Natural killer cell (primary cell): ENCODE measurements at regions not wholly inside any gene's neighbourhood (a gene's known extent, or its start where the extent isn't known, plus 50 kb on each side); places are given as distances from the start of the nearest gene placed in this dataset.

Experiments used
- ATAC-seq, 3 donors: fragments of 150-1000 bp in 2 of 3; fragments of 200-7000 bp in 1 of 3; cut with Tn5 transposase; 1 replicate in 1 of 3; 2 replicates in 2 of 3; pipeline ENCODE4 v1.10.0; 2021; ENCODE audit warnings: mild to moderate bottlenecking in 2 of 3, moderate library complexity in 2 of 3
- DNase-seq, 2 donors: peaks; one replicate each; pipeline versions ENCODE4 v3.0.0 to v3.0.0-alpha.2; 2013 to 2021; ENCODE audit warnings: mixed read lengths in 1 of 2
- H3K27ac ChIP-seq: one replicate; pipeline ENCODE4 v1.5.1; 2013; ENCODE audit warnings: mild to moderate bottlenecking, low read length
- H3K27me3 ChIP-seq: one replicate; pipeline ENCODE4 v1.6.1; 2013; ENCODE audit warnings: low read length; ENCODE audit not compliant: control insufficient read depth, insufficient read depth
- H3K36me3 ChIP-seq: one replicate; pipeline ENCODE4 v1.6.1; 2013; ENCODE audit warnings: low read length; ENCODE audit not compliant: control insufficient read depth, insufficient read depth
- H3K4me1 ChIP-seq: one replicate; pipeline ENCODE4 v1.6.1; 2013; ENCODE audit warnings: low read length; ENCODE audit not compliant: control insufficient read depth, insufficient read depth
- H3K4me3 ChIP-seq: one replicate; pipeline ENCODE4 v1.5.1; 2013; ENCODE audit warnings: low read length
- H3K9me3 ChIP-seq: one replicate; pipeline ENCODE4 v1.6.1; 2013; ENCODE audit warnings: low read length; ENCODE audit not compliant: control insufficient read depth, insufficient read depth
- H3K27ac Mint-ChIP-seq, 2 donors: one replicate each; pipeline ENCODE4 v1.8.0; 2022; ENCODE audit warnings: mild to moderate bottlenecking in 2 of 2, mixed read lengths in 2 of 2, moderate library complexity in 1 of 2
- H3K27me3 Mint-ChIP-seq, 2 donors: one replicate each; pipeline ENCODE4 v1.8.0; 2022; ENCODE audit warnings: low read depth in 2 of 2, mixed read lengths in 2 of 2
- H3K36me3 Mint-ChIP-seq: one replicate; pipeline ENCODE4 v1.8.0; 2022; ENCODE audit warnings: mixed read lengths
- H3K4me1 Mint-ChIP-seq, 2 donors: one replicate each; pipeline ENCODE4 v1.8.0; 2022; ENCODE audit warnings: mixed read lengths in 2 of 2
- H3K4me3 Mint-ChIP-seq: one replicate; pipeline ENCODE4 v1.8.0; 2022; ENCODE audit warnings: mild to moderate bottlenecking, moderate library complexity, mixed read lengths
- H3K9me3 Mint-ChIP-seq, 2 donors: one replicate each; pipeline ENCODE4 v1.8.0; 2022; ENCODE audit warnings: mixed read lengths in 2 of 2
- CTCF ChIP-seq: fragments of 200-600 bp; IDR thresholded peaks from one replicate; pipeline ENCODE4 v1.8.0; 2022; ENCODE audit warnings: antibody characterized with exemption
- WGBS: methylation state at CpG from one replicate; pipeline ENCODE4 v1.1.7; 2013; ENCODE audit warnings: missing lambda C conversion rate; ENCODE audit not compliant: insufficient coverage; 5-methylcytosine and 5-hydroxymethylcytosine counted together
- intact Hi-C: fragments of 100-400 bp; cut with micrococcal nuclease; formaldehyde crosslinking; loops from one replicate; pipeline ENCODE4 v1.14.2; 2022

- no peaks in the 10 kb centered on the region for H3K9me3 ChIP-seq
- TF ChIP-seq CTCF = no peak
- no peaks in the 10 kb centered on the region for H3K27me3 ChIP-seq
- H3K27ac ChIP-seq = no peak overlapping the region
- no peaks in the 10 kb centered on the region for H3K36me3 Mint-ChIP-seq
- ATAC-seq (no peak), DNase-seq (no peak)
- H3K27ac Mint-ChIP-seq = no peak overlapping the region
- H3K9me3 Mint-ChIP-seq = peaks cover 15% of the 10 kb centered on the region in 2 donors
- H3K36me3 ChIP-seq = no peaks in the 10 kb centered on the region
- no peak overlapping the region for H3K4me3 Mint-ChIP-seq
- intact Hi-C loops = no loop called here
- H3K4me1 ChIP-seq = no peaks in the 10 kb centered on the region
- H3K4me3 ChIP-seq = no peak overlapping the region
- no peaks in the 10 kb centered on the region for H3K27me3 Mint-ChIP-seq
- no peaks in the 10 kb centered on the region for H3K4me1 Mint-ChIP-seq
Measured at GRCh38 chr3:78516937-78517336, 1250.9 kb downstream of the ROBO1 start.

- Mint-ChIP-seq H3K36me3 (no peaks in the 10 kb centered on the region), H3K9me3 (peaks cover 13 to 15% of the 10 kb centered on the region in 2 donors), H3K4me3 (no peak overlapping the region), H3K27ac (no peak overlapping the region), H3K27me3 (no peaks in the 10 kb centered on the region), H3K4me1 (no peaks in the 10 kb centered on the region)
- intact Hi-C loops = no loop called here
- Histone ChIP-seq H3K27me3 (no peaks in the 10 kb centered on the region), H3K4me1 (no peaks in the 10 kb centered on the region), H3K4me3 (no peak overlapping the region), H3K9me3 (no peaks in the 10 kb centered on the region), H3K36me3 (no peaks in the 10 kb centered on the region), H3K27ac (no peak overlapping the region)
- no peak for TF ChIP-seq CTCF
- ATAC-seq (no peak), DNase-seq (no peak)
- WGBS = 75% methylated on average over 1 of the region's 1 CpG
Measured at GRCh38 chr3:78517965-78518364, 1249.8 kb downstream of the ROBO1 start.

GRCh38 chr3:78519281-78519680 lies 1248.5 kb downstream of the ROBO1 start:
- ATAC-seq = no peak

More at GRCh38 chr3:78519281-78519680, 1248.5 kb downstream of the ROBO1 start:
- H3K9me3 ChIP-seq = no peaks in the 10 kb centered on the region
- no peak for TF ChIP-seq CTCF
- Mint-ChIP-seq H3K27me3 (no peaks in the 10 kb centered on the region), H3K4me1 (no peaks in the 10 kb centered on the region), H3K4me3 (no peak overlapping the region), H3K36me3 (no peaks in the 10 kb centered on the region), H3K27ac (no peak overlapping the region), H3K9me3 (peaks cover 14 to 19% of the 10 kb centered on the region in 2 donors)
- H3K4me3 ChIP-seq = no peak overlapping the region
- no peak overlapping the region for H3K27ac ChIP-seq
- no peaks in the 10 kb centered on the region for H3K4me1 ChIP-seq
- H3K36me3 ChIP-seq = no peaks in the 10 kb centered on the region
- H3K27me3 ChIP-seq = no peaks in the 10 kb centered on the region
- 80% methylated on average over 2 of the region's 2 CpGs for WGBS
- intact Hi-C loops = no loop called here
- DNase-seq = no peak
